A549 (cell line): ENCODE measurements at regions not wholly inside any gene's neighbourhood (a gene's known extent, or its start where the extent isn't known, plus 50 kb on each side); places are given as distances from the start of the nearest gene placed in this dataset.

Experiments used
- ATAC-seq, 2 experiments: fragments of 200-7000 bp in 1 of 2; fragments of >200 bp in 1 of 2; cut with Nextera tagmentation in 1 of 2; cut with Tn5 transposase in 1 of 2; 3 replicates each; pipeline versions ENCODE4 v1.8.0 to v1.9.1; 2018 to 2020; ENCODE audit warnings: mild to moderate bottlenecking in 1 of 2, moderate library complexity in 1 of 2
- CTCF ChIA-PET: fragments of 300-600 bp; sonication (Branson Sonifier 250); formaldehyde crosslinking; extraction: SDS; loops from one replicate; lab custom pipeline; 2021; ENCODE audit warnings: antibody characterized with exemption, inconsistent platforms; lab: Yijun Ruan, JAX
- POLR2A ChIA-PET: fragments of 350-600 bp; formaldehyde crosslinking; extraction: SDS; loops from one replicate; lab custom pipeline; 2021; ENCODE audit warnings: antibody characterized with exemption, inconsistent platforms; lab: Yijun Ruan, JAX
- DNase-seq, 2 experiments: peaks; one replicate each; pipeline versions ENCODE4 v3.0.0 to v3.0.0-alpha.2; 2011 to 2016; ENCODE audit warnings: low read depth in 1 of 2, low spot score in 1 of 2
- FAIRE-seq: peaks from 2 replicates; lab custom pipeline; 2011; peaks lifted over from hg19 to GRCh38; lab: Jason Lieb, UNC
- H3K27ac ChIP-seq, 2 experiments: fragments of >200 bp; sonication (Bioruptor Twin); formaldehyde crosslinking; 3 replicates each; pipeline ENCODE4 v1.5.1; 2016 to 2017
- H3K4me1 ChIP-seq: fragments of >200 bp; sonication (Bioruptor Twin); formaldehyde crosslinking; 3 replicates; pipeline ENCODE4 v1.6.1; 2016
- H3K4me2 ChIP-seq: fragments of >200 bp; sonication (Bioruptor Twin); formaldehyde crosslinking; 3 replicates; pipeline ENCODE4 v1.6.1; 2016
- H3K4me3 ChIP-seq: fragments of >200 bp; sonication (Bioruptor Twin); formaldehyde crosslinking; 3 replicates; pipeline ENCODE4 v1.5.1; 2016
- H3K9me3 ChIP-seq: fragments of >200 bp; sonication (Bioruptor Twin); formaldehyde crosslinking; 3 replicates; pipeline ENCODE4 v1.6.1; 2016
- BCL3 ChIP-seq: fragments of >200 bp; sonication (Bioruptor Twin); formaldehyde crosslinking; IDR thresholded peaks from 3 replicates; pipeline ENCODE4 v1.6.1; 2016
- CBX8 ChIP-seq: fragments of 200-600 bp; sonication (generic); IDR thresholded peaks from 2 replicates; pipeline ENCODE4 v1.6.1; 2016
- FOSL2 ChIP-seq, 2 experiments: fragments of 450-650 bp in 1 of 2; fragments of >200 bp in 1 of 2; sonication (Bioruptor Twin) in 1 of 2; formaldehyde crosslinking; IDR thresholded peaks; 2 replicates each; pipeline versions ENCODE4 v1.5.0 to v1.6.1; 2016 to 2020; ENCODE audit warnings: mild to moderate bottlenecking in 1 of 2, moderate library complexity in 1 of 2
- FOXS1 ChIP-seq: fragments of 250-450 bp; sonication (Bioruptor Pico); IDR thresholded peaks from 2 replicates; pipeline ENCODE4 v1.5.0; 2020; ENCODE audit warnings: mild to moderate bottlenecking, moderate library complexity
- GATA3 ChIP-seq: IDR thresholded peaks from 2 replicates; pipeline ENCODE4 v1.6.1; 2012; ENCODE audit warnings: borderline replicate concordance
- HDAC2 ChIP-seq: fragments of 200-600 bp; sonication (generic); IDR thresholded peaks from 2 replicates; pipeline ENCODE4 v1.6.1; 2016
- HEYL ChIP-seq: fragments of 250-450 bp; sonication (Bioruptor Pico); IDR thresholded peaks from 2 replicates; pipeline ENCODE4 v1.8.0; 2021; ENCODE audit warnings: mild to moderate bottlenecking, moderate library complexity
- HOXA7 ChIP-seq: fragments of 250-450 bp; sonication (Bioruptor Pico); IDR thresholded peaks from 2 replicates; pipeline ENCODE4 v1.5.0; 2020; ENCODE audit warnings: mild to moderate bottlenecking, moderate library complexity
- JUN ChIP-seq, 2 experiments: fragments of >200 bp; sonication (Bioruptor Twin); formaldehyde crosslinking; IDR thresholded peaks; 2 replicates in 1 of 2; 3 replicates in 1 of 2; pipeline ENCODE4 v1.6.1; 2016 to 2017
- KDM1A ChIP-seq: fragments of 200-600 bp; sonication (generic); IDR thresholded peaks from 2 replicates; pipeline ENCODE4 v1.6.1; 2016; ENCODE audit warnings: low read depth, mild to moderate bottlenecking
- MAFK ChIP-seq: fragments of 450-650 bp; IDR thresholded peaks from 2 replicates; pipeline ENCODE4 v1.6.1; 2014; ENCODE audit not compliant: partially characterized antibody
- MYC ChIP-seq: IDR thresholded peaks from 2 replicates; pipeline ENCODE4 v1.6.1; 2012; ENCODE audit warnings: mild to moderate bottlenecking, inconsistent platforms, low read length, improper control_type of control experiment, borderline replicate concordance
- NFE2L2 ChIP-seq: fragments of 150-350 bp; conservative IDR thresholded peaks from 2 replicates; pipeline ENCODE4 v1.6.1; 2014; ENCODE audit warnings: low read length
- POLR2A ChIP-seq: IDR thresholded peaks from 2 replicates; pipeline ENCODE4 v1.6.1; 2012; ENCODE audit warnings: mild to moderate bottlenecking, low read length
- POLR2AphosphoS2 ChIP-seq: conservative IDR thresholded peaks from 2 replicates; pipeline ENCODE4 v1.6.1; 2012; ENCODE audit warnings: low read length, improper control_type of control experiment, inconsistent platforms
- RARB ChIP-seq: fragments of 250-450 bp; sonication (Bioruptor Pico); IDR thresholded peaks from 2 replicates; pipeline ENCODE4 v1.8.0; 2021; ENCODE audit warnings: mild to moderate bottlenecking, moderate library complexity
- SMC3 ChIP-seq: fragments of >200 bp; sonication (Bioruptor Twin); formaldehyde crosslinking; IDR thresholded peaks from 3 replicates; pipeline ENCODE4 v1.6.1; 2018; ENCODE audit warnings: inconsistent platforms
- SREBF2 ChIP-seq: fragments of 450-650 bp; IDR thresholded peaks from 2 replicates; pipeline ENCODE4 v1.6.1; 2014; ENCODE audit warnings: mild to moderate bottlenecking, moderate library complexity
- ZFP36 ChIP-seq: fragments of 450-650 bp; IDR thresholded peaks from 2 replicates; pipeline ENCODE4 v1.6.1; 2014; ENCODE audit warnings: borderline replicate concordance; ENCODE audit not compliant: partially characterized antibody
- WGBS: methylation state at CpG from one replicate; pipeline ENCODE4 v1.1.6; 2017; ENCODE audit errors: missing lambda C conversion rate; 5-methylcytosine and 5-hydroxymethylcytosine counted together
- TF ChIP-seq, protein P1 (sequence below): fragments of 200-600 bp; sonication (generic); IDR thresholded peaks from 2 replicates; pipeline ENCODE4 v1.6.1; 2016; ENCODE audit warnings: antibody characterized with exemption, mild to moderate bottlenecking, moderate library complexity
- TF ChIP-seq, protein P2 (sequence below): IDR thresholded peaks from 2 replicates; pipeline ENCODE4 v1.6.1; 2012

DNA sequence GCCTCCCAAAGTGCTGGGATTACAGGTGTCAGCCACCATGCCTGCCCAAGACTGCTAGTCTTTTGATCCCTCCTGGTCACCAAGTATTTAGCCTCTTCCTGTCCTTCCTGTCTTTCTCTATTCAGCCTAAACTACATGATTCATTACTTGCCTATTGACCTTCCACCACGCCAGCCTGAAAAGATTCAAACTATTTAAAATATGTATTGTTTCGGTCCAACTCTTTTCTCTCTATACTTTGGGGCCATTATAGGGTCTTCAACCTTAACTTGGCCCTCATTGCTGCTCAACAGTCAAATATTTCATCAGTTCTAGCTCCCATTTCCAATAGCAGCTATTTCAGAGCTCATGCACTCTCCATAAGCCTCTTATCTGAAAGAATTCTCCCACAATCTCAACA is 153.0 kb downstream of the TNFSF18 start:
- Histone ChIP-seq H3K27ac (peak overlapping the region in 1 of 2 experiments; percentile 11; a peak in 1 of 6 replicates), H3K4me1 (peaks cover 39% of the 10 kb centered on the region), H3K4me3 (no peak overlapping the region), H3K9me3 (no peaks in the 10 kb centered on the region), H3K4me2 (no peak overlapping the region)
- ATAC-seq, result no peak; a peak in 2 of 6 replicates
- no peak for DNase-seq
- POLR2A ChIA-PET, result no interaction called here
- CTCF ChIA-PET, result no interaction called here
- FAIRE-seq, result no peak
- TF ChIP-seq POLR2AphosphoS2, result no peak
- no peak for TF ChIP-seq RARB (CRISPR knock-in tag)
- TF ChIP-seq GATA3, result peak; percentile 33; the same call in 1 of the 2 replicates
- TF ChIP-seq MAFK, result no peak
- TF ChIP-seq FOSL2 (IDR thresholded peaks at IDR 0.05), result no peak
- TF ChIP-seq FOSL2 (CRISPR knock-in tag; IDR thresholded peaks at IDR 0.05), result 0 out of 2 replicates have a peak, but pooled peaks have one; percentile 2
- WGBS, result 31% methylated on average over 2 of the region's 2 CpGs

- no peak for FAIRE-seq
- Histone ChIP-seq H3K9me3 (no peaks in the 10 kb centered on the region), H3K4me1 (peaks cover 42% of the 10 kb centered on the region), H3K27ac (no peak overlapping the region), H3K4me2 (no peak overlapping the region), H3K4me3 (no peak overlapping the region)
- ATAC-seq, result no peak
- no peak for DNase-seq
- ChIA-PET POLR2A (no interaction called here), CTCF (no interaction called here)
- 95% methylated on average over 3 of the region's 3 CpGs for WGBS
- TF ChIP-seq HDAC2 (no peak), FOSL2 (IDR thresholded peaks at IDR 0.05) (no peak), FOSL2 (CRISPR knock-in tag; IDR thresholded peaks at IDR 0.05) (no peak), SMC3 (no peak), HEYL (CRISPR knock-in tag) (no peak), BCL3 (no peak), SREBF2 (no peak), JUN (IDR thresholded peaks at IDR 0.05) (no peak), NFE2L2 (no peak), ZFP36 (no peak), MYC (no peak), FOXS1 (CRISPR knock-in tag) (no peak), POLR2A (no peak), CBX8 (no peak), RARB (CRISPR knock-in tag) (no peak), POLR2AphosphoS2 (no peak)
- TF ChIP-seq, protein P1, sequence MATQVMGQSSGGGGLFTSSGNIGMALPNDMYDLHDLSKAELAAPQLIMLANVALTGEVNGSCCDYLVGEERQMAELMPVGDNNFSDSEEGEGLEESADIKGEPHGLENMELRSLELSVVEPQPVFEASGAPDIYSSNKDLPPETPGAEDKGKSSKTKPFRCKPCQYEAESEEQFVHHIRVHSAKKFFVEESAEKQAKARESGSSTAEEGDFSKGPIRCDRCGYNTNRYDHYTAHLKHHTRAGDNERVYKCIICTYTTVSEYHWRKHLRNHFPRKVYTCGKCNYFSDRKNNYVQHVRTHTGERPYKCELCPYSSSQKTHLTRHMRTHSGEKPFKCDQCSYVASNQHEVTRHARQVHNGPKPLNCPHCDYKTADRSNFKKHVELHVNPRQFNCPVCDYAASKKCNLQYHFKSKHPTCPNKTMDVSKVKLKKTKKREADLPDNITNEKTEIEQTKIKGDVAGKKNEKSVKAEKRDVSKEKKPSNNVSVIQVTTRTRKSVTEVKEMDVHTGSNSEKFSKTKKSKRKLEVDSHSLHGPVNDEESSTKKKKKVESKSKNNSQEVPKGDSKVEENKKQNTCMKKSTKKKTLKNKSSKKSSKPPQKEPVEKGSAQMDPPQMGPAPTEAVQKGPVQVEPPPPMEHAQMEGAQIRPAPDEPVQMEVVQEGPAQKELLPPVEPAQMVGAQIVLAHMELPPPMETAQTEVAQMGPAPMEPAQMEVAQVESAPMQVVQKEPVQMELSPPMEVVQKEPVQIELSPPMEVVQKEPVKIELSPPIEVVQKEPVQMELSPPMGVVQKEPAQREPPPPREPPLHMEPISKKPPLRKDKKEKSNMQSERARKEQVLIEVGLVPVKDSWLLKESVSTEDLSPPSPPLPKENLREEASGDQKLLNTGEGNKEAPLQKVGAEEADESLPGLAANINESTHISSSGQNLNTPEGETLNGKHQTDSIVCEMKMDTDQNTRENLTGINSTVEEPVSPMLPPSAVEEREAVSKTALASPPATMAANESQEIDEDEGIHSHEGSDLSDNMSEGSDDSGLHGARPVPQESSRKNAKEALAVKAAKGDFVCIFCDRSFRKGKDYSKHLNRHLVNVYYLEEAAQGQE, result no peak
Measured at GRCh38 chr1:172898866-172899265, 151.9 kb downstream of the TNFSF18 start.

GRCh38 chr1:172900376-172900997 is 150.3 kb downstream of the TNFSF18 start:
- CTCF ChIA-PET, result no interaction called here
- ATAC-seq, result no peak
- no peaks in the 10 kb centered on the region for H3K9me3 ChIP-seq
- POLR2A ChIA-PET, result no interaction called here
- no peak for FAIRE-seq
- WGBS, result 94% methylated on average over 2 of the region's 2 CpGs
- H3K4me1 ChIP-seq, result peaks cover 31% of the 10 kb centered on the region
- TF ChIP-seq, protein P2, sequence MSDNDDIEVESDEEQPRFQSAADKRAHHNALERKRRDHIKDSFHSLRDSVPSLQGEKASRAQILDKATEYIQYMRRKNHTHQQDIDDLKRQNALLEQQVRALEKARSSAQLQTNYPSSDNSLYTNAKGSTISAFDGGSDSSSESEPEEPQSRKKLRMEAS, result no peak
- no peak for TF ChIP-seq KDM1A
- no peak for TF ChIP-seq HOXA7
- no peak for TF ChIP-seq SREBF2
- H3K27ac ChIP-seq, result no peak overlapping the region
- DNase-seq, result no peak
- H3K4me3 ChIP-seq, result no peak overlapping the region
- H3K4me2 ChIP-seq, result no peak overlapping the region
